OCI-LY3 (cell line): ENCODE measurements at regions not wholly inside any gene's neighbourhood (a gene's known extent, or its start where the extent isn't known, plus 50 kb on each side); places are given as distances from the start of the nearest gene placed in this dataset.

ENCODE experiments used
- CTCF ChIP-seq: fragments of 200-600, 300-600 bp; sonication (generic); IDR thresholded peaks from 2 replicates; pipeline ENCODE4 v1.5.1; 2014; ENCODE audit warnings: antibody characterized with exemption, low read length, low read depth
- EZH2phosphoT487 ChIP-seq: fragments of 200-600 bp; shearing (Covaris generic); IDR thresholded peaks from 2 replicates; pipeline ENCODE4 v1.6.1; 2018; ENCODE audit warnings: antibody characterized with exemption, mixed run types, low read depth

GRCh38 chr4:151895671-151896070, 134.9 kb upstream of the GATB start:
- TF ChIP-seq CTCF: no peak
- no peak for TF ChIP-seq EZH2phosphoT487
